Stomach smooth muscle (tissue), 2 donors: ENCODE measurements at regions not wholly inside any gene's neighbourhood (a gene's known extent, or its start where the extent isn't known, plus 50 kb on each side); places are given as distances from the start of the nearest gene placed in this dataset.

ENCODE experiments used
- H3K27ac ChIP-seq: one replicate; pipeline ENCODE4 v1.7.0; 2013; ENCODE audit warnings: mild to moderate bottlenecking, low read length, inconsistent platforms
- H3K27me3 ChIP-seq, 2 donors: one replicate each; pipeline ENCODE4 v1.7.0; 2013; ENCODE audit warnings: low read length in 2 of 2; ENCODE audit not compliant: insufficient read depth in 2 of 2, control insufficient read depth in 1 of 2
- H3K36me3 ChIP-seq, 2 donors: one replicate each; pipeline ENCODE4 v1.7.0; 2013; ENCODE audit warnings: low read length in 2 of 2; ENCODE audit not compliant: control insufficient read depth in 2 of 2, insufficient read depth in 2 of 2
- H3K4me1 ChIP-seq: one replicate; pipeline ENCODE4 v1.7.0; 2013; ENCODE audit warnings: low read length; ENCODE audit not compliant: control insufficient read depth, insufficient read depth
- H3K4me3 ChIP-seq, 2 donors: one replicate each; pipeline ENCODE4 v1.7.0; 2013; ENCODE audit warnings: low read length in 2 of 2
- H3K9ac ChIP-seq, 2 donors: one replicate each; pipeline ENCODE4 v1.7.0; 2013; ENCODE audit warnings: low read length in 2 of 2, mild to moderate bottlenecking in 1 of 2
- H3K9me3 ChIP-seq, 2 donors: one replicate each; pipeline ENCODE4 v1.7.0; 2013; ENCODE audit warnings: low read length in 2 of 2; ENCODE audit not compliant: control insufficient read depth in 2 of 2
- donor health status: healthy.
- donor health status: Pancreatic carcinoma.

- Histone ChIP-seq H3K27me3 (peaks cover 0 to 2% of the 10 kb centered on the region in 2 donors), H3K4me1 (no peaks in the 10 kb centered on the region)
These were observed 487.5 kb upstream of the TMEM132C start for GRCh38 chr12:127779301-127780045.

GRCh38 chr12:127780881-127781280, 486.1 kb upstream of the TMEM132C start:
- Histone ChIP-seq H3K27ac (no peak overlapping the region), H3K36me3 (no peaks in the 10 kb centered on the region), H3K27me3 (peaks cover 0 to 2% of the 10 kb centered on the region in 2 donors), H3K9ac (no peak overlapping the region), H3K4me1 (peaks cover 5% of the 10 kb centered on the region), H3K9me3 (no peaks in the 10 kb centered on the region), H3K4me3 (no peak overlapping the region)

More at GRCh38 chr12:127779301-127780045, 487.5 kb upstream of the TMEM132C start:
- H3K9me3 ChIP-seq: no peaks in the 10 kb centered on the region
- no peaks in the 10 kb centered on the region for H3K36me3 ChIP-seq
- no peak overlapping the region for H3K9ac ChIP-seq
- no peak overlapping the region for H3K27ac ChIP-seq
- H3K4me3 ChIP-seq: no peak overlapping the region

- no peak overlapping the region for H3K4me3 ChIP-seq
- peaks cover 5% of the 10 kb centered on the region for H3K4me1 ChIP-seq
- H3K9ac ChIP-seq: no peak overlapping the region
- peaks cover 0 to 2% of the 10 kb centered on the region in 2 donors for H3K27me3 ChIP-seq
- H3K9me3 ChIP-seq: no peaks in the 10 kb centered on the region
- H3K27ac ChIP-seq: no peak overlapping the region
- no peaks in the 10 kb centered on the region for H3K36me3 ChIP-seq
These were observed 485.6 kb upstream of the TMEM132C start for GRCh38 chr12:127781336-127781735.

GRCh38 chr12:127785540-127785939, 481.4 kb upstream of the TMEM132C start:
- peaks cover 0 to 2% of the 10 kb centered on the region in 2 donors for H3K27me3 ChIP-seq
- no peak overlapping the region for H3K27ac ChIP-seq
- no peak overlapping the region for H3K9ac ChIP-seq
- H3K4me1 ChIP-seq: peaks cover 5% of the 10 kb centered on the region
- H3K9me3 ChIP-seq: no peaks in the 10 kb centered on the region
- H3K36me3 ChIP-seq: no peaks in the 10 kb centered on the region
- H3K4me3 ChIP-seq: no peak overlapping the region

GRCh38 chr12:127785986-127786590, 480.9 kb upstream of the TMEM132C start:
- peaks cover 0 to 2% of the 10 kb centered on the region in 2 donors for H3K27me3 ChIP-seq
- no peak overlapping the region for H3K4me3 ChIP-seq
- no peaks in the 10 kb centered on the region for H3K36me3 ChIP-seq

GRCh38 chr12:127787544-127787943, 479.4 kb upstream of the TMEM132C start:
- Histone ChIP-seq H3K9me3 (no peaks in the 10 kb centered on the region), H3K27ac (no peak overlapping the region)

More at GRCh38 chr12:127785986-127786590, 480.9 kb upstream of the TMEM132C start:
- Histone ChIP-seq H3K4me1 (peaks cover 5% of the 10 kb centered on the region), H3K9ac (no peak overlapping the region), H3K27ac (no peak overlapping the region), H3K9me3 (no peaks in the 10 kb centered on the region)

GRCh38 chr12:127790376-127790775, 476.6 kb upstream of the TMEM132C start:
- Histone ChIP-seq H3K27ac (no peak overlapping the region), H3K9ac (no peak overlapping the region), H3K4me1 (peaks cover 3% of the 10 kb centered on the region)

More at GRCh38 chr12:127787544-127787943, 479.4 kb upstream of the TMEM132C start:
- Histone ChIP-seq H3K27me3 (no peaks in the 10 kb centered on the region), H3K4me1 (peaks cover 5% of the 10 kb centered on the region), H3K36me3 (no peaks in the 10 kb centered on the region), H3K9ac (no peak overlapping the region), H3K4me3 (no peak overlapping the region)

GRCh38 chr12:127791217-127791616, 475.8 kb upstream of the TMEM132C start:
- no peaks in the 10 kb centered on the region for H3K36me3 ChIP-seq
- no peaks in the 10 kb centered on the region for H3K4me1 ChIP-seq
- no peak overlapping the region for H3K4me3 ChIP-seq
- H3K9me3 ChIP-seq: peaks cover 0 to 4% of the 10 kb centered on the region in 2 donors
- no peak overlapping the region for H3K27ac ChIP-seq
- H3K27me3 ChIP-seq: no peaks in the 10 kb centered on the region
- no peak overlapping the region for H3K9ac ChIP-seq

More at GRCh38 chr12:127790376-127790775, 476.6 kb upstream of the TMEM132C start:
- no peaks in the 10 kb centered on the region for H3K36me3 ChIP-seq
- H3K27me3 ChIP-seq: no peaks in the 10 kb centered on the region
- H3K9me3 ChIP-seq: no peaks in the 10 kb centered on the region
- H3K4me3 ChIP-seq: no peak overlapping the region

GRCh38 chr12:127797918-127798317, 469.1 kb upstream of the TMEM132C start:
- H3K27ac ChIP-seq: no peak overlapping the region

GRCh38 chr12:127802271-127802670, 464.7 kb upstream of the TMEM132C start:
- no peaks in the 10 kb centered on the region for H3K4me1 ChIP-seq
- no peak overlapping the region for H3K9ac ChIP-seq
- no peaks in the 10 kb centered on the region for H3K9me3 ChIP-seq
- H3K27ac ChIP-seq: no peak overlapping the region
- no peaks in the 10 kb centered on the region for H3K36me3 ChIP-seq
- H3K4me3 ChIP-seq: no peak overlapping the region
- no peaks in the 10 kb centered on the region for H3K27me3 ChIP-seq

More at GRCh38 chr12:127797918-127798317, 469.1 kb upstream of the TMEM132C start:
- no peaks in the 10 kb centered on the region for H3K36me3 ChIP-seq
- H3K9ac ChIP-seq: no peak overlapping the region
- peaks cover 0 to 6% of the 10 kb centered on the region in 2 donors for H3K9me3 ChIP-seq
- H3K27me3 ChIP-seq: no peaks in the 10 kb centered on the region
- no peak overlapping the region for H3K4me3 ChIP-seq
- no peaks in the 10 kb centered on the region for H3K4me1 ChIP-seq

GRCh38 chr12:127803545-127803944, 463.4 kb upstream of the TMEM132C start:
- Histone ChIP-seq H3K9ac (no peak overlapping the region), H3K27me3 (no peaks in the 10 kb centered on the region), H3K4me1 (no peaks in the 10 kb centered on the region), H3K9me3 (no peaks in the 10 kb centered on the region), H3K36me3 (no peaks in the 10 kb centered on the region), H3K27ac (no peak overlapping the region), H3K4me3 (no peak overlapping the region)
